Islet of Langerhans (tissue), 1 donor: ENCODE measurements at regions not wholly inside any gene's neighbourhood (a gene's known extent, or its start where the extent isn't known, plus 50 kb on each side); places are given as distances from the start of the nearest gene placed in this dataset.

Experiments
- FAIRE-seq: peaks from one replicate; lab custom pipeline; 2011; peaks lifted over from hg19 to GRCh38; lab: Jason Lieb, UNC

DNA sequence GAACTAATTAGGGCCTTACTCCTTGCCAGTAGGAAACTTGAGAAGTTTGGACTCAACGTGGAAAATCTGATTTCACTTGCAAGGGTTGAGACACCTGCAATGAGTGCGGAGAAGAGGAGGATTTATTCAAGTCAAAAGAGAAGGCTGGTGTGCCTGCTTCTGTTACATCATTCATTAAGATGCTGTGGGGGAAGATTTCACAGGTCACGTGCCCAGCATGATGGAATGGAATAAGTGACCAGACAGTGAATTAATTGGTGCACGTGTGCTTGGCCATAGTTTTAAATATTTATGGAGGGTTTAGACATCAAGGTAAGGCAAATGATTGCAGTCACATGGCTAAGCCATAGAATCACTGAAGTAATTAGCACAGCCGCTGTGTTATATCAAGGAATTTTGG lies 155.0 kb downstream of the C7orf25 start:
- no peak for FAIRE-seq

GRCh38 chr7:42753811-42754363 lies 158.0 kb downstream of the C7orf25 start:
- no peak for FAIRE-seq

DNA sequence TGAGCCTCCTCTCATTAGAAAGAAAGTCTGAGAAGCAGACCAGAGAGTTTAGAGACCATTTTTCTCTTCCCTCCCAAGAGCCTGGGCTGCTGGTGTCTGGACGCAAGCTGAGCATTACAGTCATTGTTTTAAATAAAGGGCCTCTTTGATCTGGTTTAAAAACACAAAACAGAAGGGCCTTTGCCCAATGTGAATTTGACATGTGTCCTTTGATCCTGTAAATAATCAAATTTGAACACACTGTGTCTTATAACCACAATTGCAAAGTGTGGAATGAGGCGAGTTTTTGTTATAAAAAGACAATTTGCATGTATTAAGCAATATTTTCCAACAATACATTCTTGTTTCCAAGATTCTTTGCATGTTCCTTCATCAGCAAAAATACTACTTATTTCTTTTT lies 158.5 kb downstream of the C7orf25 start:
- FAIRE-seq, result no peak

- FAIRE-seq, result no peak
Measured at GRCh38 chr7:42750172-42750571, 161.7 kb downstream of the C7orf25 start.

DNA sequence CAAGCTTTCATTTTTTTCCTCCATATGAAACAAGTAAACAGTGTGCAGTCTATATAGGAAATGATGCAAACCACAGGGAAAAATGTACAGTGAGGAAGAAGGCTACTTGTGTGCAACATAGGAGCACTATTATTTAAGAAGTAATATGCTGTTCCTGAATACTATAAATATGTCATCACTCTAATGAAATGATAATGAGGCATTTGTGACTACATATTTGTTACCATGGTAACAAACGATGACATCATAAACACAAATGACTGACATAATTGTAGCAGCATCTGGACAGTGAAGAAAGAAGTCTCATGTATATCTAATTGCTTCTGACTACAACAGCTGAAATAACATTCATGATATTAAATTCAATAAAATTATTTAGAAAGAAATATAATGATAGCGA lies 164.8 kb downstream of the C7orf25 start:
- no peak for FAIRE-seq

DNA sequence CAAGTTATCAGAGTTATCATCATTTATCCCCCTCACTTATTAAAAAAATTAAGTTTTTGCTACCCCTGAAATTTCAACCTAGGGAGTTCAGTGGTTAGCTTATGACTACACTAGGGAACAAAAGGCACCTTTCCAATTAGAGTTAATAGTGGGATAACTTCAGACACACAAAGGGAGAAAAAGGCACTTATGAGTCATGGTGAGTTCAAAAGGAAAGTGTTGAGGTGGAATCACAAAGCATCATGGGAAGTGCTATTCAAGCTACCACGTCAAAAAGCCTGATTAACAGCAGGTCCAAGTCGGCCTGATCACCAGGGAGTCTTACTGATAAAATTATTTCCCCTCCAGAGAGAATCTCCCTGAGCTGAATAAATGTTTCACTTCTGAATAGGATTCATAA lies 165.7 kb downstream of the C7orf25 start:
- no peak for FAIRE-seq

- FAIRE-seq, result no peak
Measured at GRCh38 chr7:42745357-42746059, 166.4 kb downstream of the C7orf25 start.

GRCh38 chr7:42744746-42745145 lies 167.1 kb downstream of the C7orf25 start:
- no peak for FAIRE-seq

DNA sequence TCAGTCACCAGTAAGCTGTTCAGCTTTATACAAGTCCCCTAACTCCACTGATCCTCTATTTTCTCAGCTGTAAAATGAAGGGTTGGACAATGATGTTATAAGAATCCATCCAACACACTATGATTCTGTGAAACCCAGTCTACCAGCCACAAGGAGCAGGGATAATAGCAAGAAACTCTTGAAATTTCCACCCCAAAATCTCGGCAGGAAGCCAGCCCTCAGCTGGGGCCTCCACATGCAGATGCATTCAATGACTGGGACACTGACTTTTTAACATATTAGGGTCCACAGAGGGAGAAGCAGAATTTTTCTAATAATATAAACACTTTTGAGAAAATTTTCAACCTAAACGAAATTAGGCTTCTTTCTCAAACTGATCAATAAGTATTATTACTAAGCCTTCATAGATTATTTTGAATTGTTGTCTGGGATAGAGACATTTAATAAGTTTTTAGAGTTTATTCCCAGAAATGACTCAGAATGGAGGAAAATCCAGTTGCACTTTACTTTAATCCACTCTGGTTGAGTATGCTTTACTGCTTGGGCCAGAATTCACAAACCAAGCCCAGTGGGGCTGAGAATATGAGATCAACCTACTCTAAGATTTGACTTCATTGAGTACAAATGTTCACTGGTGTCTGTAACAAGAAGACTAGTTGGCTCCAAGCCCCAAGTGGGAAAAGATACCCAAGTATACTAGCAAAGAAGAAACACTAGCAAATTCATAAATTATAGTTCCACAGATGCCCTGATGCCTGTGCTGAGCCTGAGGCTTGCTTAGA lies 168.6 kb downstream of the C7orf25 start:
- FAIRE-seq, result no peak

GRCh38 chr7:42742318-42742717 lies 169.6 kb downstream of the C7orf25 start:
- FAIRE-seq, result no peak

DNA sequence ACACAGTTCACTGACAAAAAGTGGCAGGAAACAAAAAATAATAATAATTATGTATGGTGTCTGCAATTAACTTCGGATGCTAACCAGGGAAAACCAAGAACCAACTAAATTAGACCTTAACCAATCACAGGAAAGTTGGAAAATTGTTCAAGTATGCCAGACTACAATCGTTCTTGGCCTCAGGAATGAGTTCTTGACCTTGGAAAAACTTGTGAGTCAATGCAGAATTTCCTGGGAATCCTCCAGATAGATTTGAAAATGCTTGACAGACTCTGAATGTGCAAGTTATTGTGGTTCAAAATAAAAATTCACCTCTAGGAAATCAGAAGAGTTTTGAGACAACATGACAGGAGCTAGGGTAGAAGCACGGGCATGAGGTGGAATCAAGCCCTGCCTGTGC lies 171.5 kb downstream of the C7orf25 start:
- no peak for FAIRE-seq

GRCh38 chr7:42739638-42740037 lies 172.2 kb downstream of the C7orf25 start:
- no peak for FAIRE-seq

DNA sequence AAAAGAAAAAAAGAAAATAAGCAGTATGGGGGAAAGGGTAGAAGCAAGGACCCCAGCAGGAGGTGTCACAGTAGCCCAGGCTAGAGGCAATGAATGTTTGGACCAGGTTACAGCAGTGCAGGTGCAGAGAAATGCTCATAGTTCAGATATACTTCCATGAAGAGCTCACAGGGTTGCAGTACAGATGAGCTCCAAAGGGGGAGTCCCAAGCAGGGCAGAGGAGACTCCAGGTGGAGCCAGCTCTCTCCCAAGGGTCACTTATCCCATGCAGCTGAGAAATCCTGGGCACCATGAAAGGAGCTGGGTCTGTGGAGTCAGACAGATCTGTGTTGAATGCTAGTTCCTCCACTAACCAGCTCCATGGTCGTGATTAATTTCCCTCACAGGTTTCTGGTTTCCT lies 174.9 kb downstream of the C7orf25 start:
- no peak for FAIRE-seq

DNA sequence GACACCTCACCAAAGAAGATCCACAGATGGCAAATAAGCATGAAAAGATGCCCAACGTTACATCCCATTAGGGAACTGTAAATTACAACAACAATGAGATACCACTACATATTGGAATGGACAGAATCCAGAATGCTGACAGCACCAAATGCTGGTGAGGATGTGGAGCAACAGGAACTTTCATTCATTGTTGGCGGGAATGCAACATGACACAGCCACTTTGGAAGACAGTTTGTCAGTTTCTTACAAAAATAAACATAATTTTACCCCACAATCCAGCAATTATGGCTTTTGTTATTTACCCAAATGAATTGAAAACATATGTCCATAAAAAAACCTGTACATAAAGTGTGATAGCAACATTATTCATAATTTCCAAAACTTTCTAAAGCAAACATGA lies 176.8 kb downstream of the C7orf25 start:
- FAIRE-seq, result no peak

DNA sequence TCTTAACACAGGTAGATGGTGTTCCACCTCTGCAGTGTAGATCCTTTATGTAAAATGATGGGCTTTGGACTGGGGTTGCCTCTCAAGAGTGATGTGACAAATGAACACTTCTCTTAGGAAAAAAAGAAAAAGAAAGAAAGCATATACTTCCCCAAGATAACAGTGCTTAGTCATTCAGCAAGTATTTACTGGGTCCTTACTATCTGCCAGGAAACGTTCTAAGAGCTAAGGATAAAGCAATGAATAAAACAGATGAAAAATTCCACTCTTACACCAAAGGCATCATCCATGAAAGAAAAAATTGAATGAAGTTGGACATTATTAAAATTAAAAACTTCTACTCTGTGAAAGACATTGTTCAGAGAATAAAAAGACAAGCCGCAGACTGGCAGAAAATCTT lies 177.3 kb downstream of the C7orf25 start:
- FAIRE-seq, result no peak

GRCh38 chr7:42733040-42733439 lies 178.8 kb downstream of the C7orf25 start:
- FAIRE-seq, result no peak

- no peak for FAIRE-seq
Measured at GRCh38 chr7:42730586-42730985, 181.3 kb downstream of the C7orf25 start.

DNA sequence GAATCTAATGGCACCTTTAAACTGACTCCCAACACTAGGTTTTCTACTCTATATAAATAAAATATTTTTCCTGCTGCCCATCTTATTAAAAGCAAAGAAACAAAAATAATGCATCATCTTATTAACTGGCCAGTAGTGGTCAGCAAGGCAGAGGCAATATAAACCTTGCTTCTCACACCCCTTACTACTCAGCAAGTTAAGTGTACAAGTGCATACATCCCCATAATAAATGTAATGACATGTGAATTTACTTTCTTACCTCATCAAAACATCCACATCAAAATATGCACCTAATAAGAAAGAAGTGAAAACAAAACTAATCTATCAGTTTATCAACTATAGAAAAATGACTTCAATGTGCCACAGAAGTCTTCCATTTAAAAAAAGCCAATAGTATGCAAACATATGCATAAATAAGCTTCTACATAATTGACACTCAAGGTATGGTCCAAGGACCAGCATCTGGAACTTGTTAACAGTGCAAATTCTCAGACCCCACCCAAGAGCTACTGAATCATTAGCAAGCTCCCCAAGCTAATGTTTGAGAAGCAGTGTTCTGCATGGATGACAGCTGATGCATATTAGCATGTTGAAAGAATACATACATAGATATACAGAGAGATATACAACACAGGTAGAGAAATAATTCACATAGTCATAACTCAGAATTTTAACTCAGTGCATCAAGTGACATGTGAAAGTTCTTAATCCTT lies 182.7 kb downstream of the C7orf25 start:
- no peak for FAIRE-seq

GRCh38 chr7:42727451-42727850 lies 184.4 kb downstream of the C7orf25 start:
- no peak for FAIRE-seq

DNA sequence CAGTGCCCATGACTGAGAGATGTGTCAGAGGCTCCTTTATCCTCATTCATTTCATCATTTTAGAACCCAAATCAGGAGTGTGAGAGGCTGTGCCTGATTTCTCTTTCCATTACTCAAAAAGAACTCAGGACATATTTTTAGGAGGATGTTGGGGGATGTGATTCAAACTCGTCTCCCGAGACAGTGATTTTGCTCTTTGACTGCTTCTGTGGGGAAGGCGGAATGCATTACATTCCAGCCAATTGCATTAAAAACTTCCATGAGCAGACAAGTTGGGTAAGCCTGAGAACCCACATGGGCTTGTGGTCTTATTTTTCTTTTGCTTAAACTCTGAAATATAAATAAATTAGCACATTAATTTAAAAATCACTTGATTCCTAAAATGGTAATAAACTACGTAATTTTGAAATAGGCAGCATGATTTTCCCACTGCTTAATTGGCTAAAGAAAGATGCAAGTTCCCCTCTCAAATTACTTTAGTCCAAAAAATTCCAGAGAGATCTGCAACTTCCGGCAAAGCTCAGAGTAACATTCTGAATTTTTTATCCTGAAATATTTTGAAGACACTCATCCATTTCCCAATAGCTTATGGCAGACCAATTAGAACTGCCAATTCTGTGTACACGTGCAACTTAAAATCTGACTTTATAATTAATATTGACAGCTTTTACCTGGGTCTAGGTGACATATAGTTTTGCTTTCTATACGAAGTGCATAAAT lies 185.6 kb downstream of the C7orf25 start:
- FAIRE-seq, result no peak

- FAIRE-seq, result no peak
Measured at GRCh38 chr7:42722716-42723115, 189.2 kb downstream of the C7orf25 start.

DNA sequence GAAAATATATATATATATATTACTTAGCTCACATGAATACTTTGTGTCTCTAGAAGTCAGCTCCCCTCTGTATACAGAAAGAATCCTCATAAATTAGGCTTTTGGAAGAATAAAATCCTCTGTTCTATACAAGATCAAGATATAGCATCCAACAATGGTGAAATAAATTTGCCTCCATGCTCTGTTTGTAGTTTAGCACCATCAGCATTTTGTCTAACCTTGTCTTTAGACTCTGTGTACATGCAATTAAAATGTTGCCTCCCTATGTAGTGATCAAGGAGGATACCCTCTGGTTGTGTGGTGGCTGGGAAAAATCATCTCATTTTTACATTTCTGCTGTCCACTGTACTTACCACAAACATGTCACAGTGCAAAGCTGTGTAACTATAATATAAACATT lies 189.7 kb downstream of the C7orf25 start:
- FAIRE-seq, result no peak
